B cell (primary cell): ENCODE measurements at regions not wholly inside any gene's neighbourhood (a gene's known extent, or its start where the extent isn't known, plus 50 kb on each side); places are given as distances from the start of the nearest gene placed in this dataset.

Source experiments
- ATAC-seq: fragments of 200-7000 bp; cut with Tn5 transposase; one replicate; pipeline ENCODE4 v1.10.0; 2021; ENCODE audit warnings: low read depth, mild to moderate bottlenecking, moderate number of reproducible peaks, moderate library complexity
- CTCF ChIA-PET: fragments of 350-600 bp; sonication (Branson Sonifier 250); formaldehyde crosslinking; loops from one replicate; lab custom pipeline; 2021; ENCODE audit warnings: antibody characterized with exemption, inconsistent platforms; lab: Charles Lee
- POLR2A ChIA-PET: fragments of 350-600 bp; sonication (Branson Sonifier 250); formaldehyde crosslinking; loops from one replicate; lab custom pipeline; 2021; ENCODE audit warnings: antibody characterized with exemption; lab: Charles Lee
- DNase-seq: peaks from one replicate; pipeline ENCODE4 v3.0.0; 2013
- H2AFZ ChIP-seq: 2 replicates; pipeline ENCODE4 v1.6.1; 2012; ENCODE audit warnings: mild to moderate bottlenecking, low read depth, low read length; ENCODE audit not compliant: insufficient read depth, poor library complexity, severe bottlenecking
- H3K27ac ChIP-seq, 2 donors: 1 replicate in 1 of 2; 2 replicates in 1 of 2; pipeline ENCODE4 v1.5.1; 2012 to 2013; ENCODE audit warnings: low read length in 2 of 2, mild to moderate bottlenecking in 2 of 2, moderate library complexity in 1 of 2
- H3K27me3 ChIP-seq, 4 experiments: fragments of 200-600 bp in 1 of 4; sonication (generic) in 1 of 4; replicated peaks in 1 of 4; 1 replicate in 2 of 4; 2 replicates in 2 of 4; pipeline versions ENCODE4 v1.6.1 to v1.7.0; 2013 to 2016; ENCODE audit warnings: low read length in 3 of 4, mild to moderate bottlenecking in 2 of 4, mixed read lengths in 1 of 4, moderate library complexity in 1 of 4; ENCODE audit not compliant: insufficient read depth in 4 of 4, control insufficient read depth in 3 of 4; ENCODE audit errors: control extremely low read depth in 1 of 4
- H3K36me3 ChIP-seq, 2 experiments: replicated peaks in 1 of 2; 1 replicate in 1 of 2; 2 replicates in 1 of 2; pipeline versions ENCODE4 v1.6.1 to v1.7.1; 2013; ENCODE audit warnings: low read length in 1 of 2; ENCODE audit not compliant: insufficient read depth in 2 of 2, control insufficient read depth in 1 of 2; ENCODE audit errors: control extremely low read depth in 1 of 2, extremely low read depth in 1 of 2
- H3K4me1 ChIP-seq, 2 donors: fragments of 200-600 bp in 1 of 2; sonication (generic) in 1 of 2; 1 replicate in 1 of 2; 2 replicates in 1 of 2; pipeline versions ENCODE4 v1.5.1 to v1.6.1; 2013 to 2017; ENCODE audit warnings: low read length in 2 of 2; ENCODE audit not compliant: control insufficient read depth in 2 of 2, insufficient read depth in 2 of 2
- H3K4me2 ChIP-seq: replicated peaks from 2 replicates; pipeline ENCODE3; 2012; ENCODE audit warnings: mild to moderate bottlenecking, low read depth, low read length; ENCODE audit not compliant: poor library complexity, severe bottlenecking
- H3K4me3 ChIP-seq, 5 experiments: fragments of 200-600 bp in 1 of 5; sonication (generic) in 1 of 5; 1 replicate in 3 of 5; 2 replicates in 2 of 5; pipeline versions ENCODE4 v1.5.1 to v1.7.0; 2011 to 2016; ENCODE audit warnings: low read length in 4 of 5, mild to moderate bottlenecking in 4 of 5, low read depth in 2 of 5, control low read depth in 1 of 5, moderate library complexity in 1 of 5; ENCODE audit not compliant: insufficient read depth in 1 of 5; ENCODE audit errors: control extremely low read depth in 1 of 5, extremely low read depth in 1 of 5
- H3K79me2 ChIP-seq: fragments of 200-600 bp; sonication (generic); one replicate; pipeline ENCODE4 v1.6.0; 2016; ENCODE audit warnings: low read length; ENCODE audit not compliant: control insufficient read depth, insufficient read depth
- H3K9ac ChIP-seq: fragments of 200-600 bp; sonication (generic); 2 replicates; pipeline ENCODE4 v1.6.1; 2017; ENCODE audit warnings: mild to moderate bottlenecking, low read length, moderate library complexity
- H3K9me3 ChIP-seq, 3 donors: one replicate each; pipeline versions ENCODE4 v1.6.1 to v1.7.1; 2013; ENCODE audit warnings: low read length in 2 of 3; ENCODE audit not compliant: control insufficient read depth in 2 of 3, insufficient read depth in 1 of 3; ENCODE audit errors: control extremely low read depth in 1 of 3
- H4K20me1 ChIP-seq: 2 replicates; pipeline ENCODE4 v1.6.0; 2012; ENCODE audit warnings: mild to moderate bottlenecking, low read length; ENCODE audit not compliant: insufficient read depth, control insufficient read depth, poor library complexity, severe bottlenecking
- H3K27ac Mint-ChIP-seq: one replicate; pipeline ENCODE4 v1.8.0; 2021; ENCODE audit warnings: mixed read lengths
- H3K27me3 Mint-ChIP-seq: one replicate; pipeline ENCODE4 v1.8.0; 2021; ENCODE audit warnings: mixed read lengths
- H3K4me1 Mint-ChIP-seq: one replicate; pipeline ENCODE4 v1.8.0; 2021; ENCODE audit warnings: mixed read lengths
- H3K4me3 Mint-ChIP-seq: one replicate; pipeline ENCODE4 v1.8.0; 2021; ENCODE audit warnings: mixed read lengths
- H3K9me3 Mint-ChIP-seq: one replicate; pipeline ENCODE4 v1.8.0; 2022; ENCODE audit warnings: mixed read lengths; ENCODE audit not compliant: insufficient read depth
- CTCF ChIP-seq: fragments of 200-600 bp; IDR thresholded peaks from one replicate; pipeline ENCODE4 v1.8.0; 2022; ENCODE audit warnings: antibody characterized with exemption, mild to moderate bottlenecking
- EZH2 ChIP-seq: IDR thresholded peaks from 2 replicates; pipeline ENCODE4 v1.6.1; 2012; ENCODE audit warnings: borderline replicate concordance, low read depth, mild to moderate bottlenecking, moderate library complexity, low read length; ENCODE audit not compliant: insufficient read depth, poor library complexity, severe bottlenecking
- WGBS: methylation state at CpG from one replicate; pipeline ENCODE4 v1.1.5; 2013; ENCODE audit warnings: missing lambda C conversion rate; ENCODE audit not compliant: insufficient coverage; 5-methylcytosine and 5-hydroxymethylcytosine counted together
- intact Hi-C: fragments of 100-400 bp; cut with micrococcal nuclease; formaldehyde crosslinking; loops from one replicate; pipeline ENCODE4 v1.10.0; 2022

GRCh38 chr9:134978272-134978671 is 60.6 kb upstream of the FCN1 start:
- POLR2A ChIA-PET, result no interaction called here
- Histone ChIP-seq H4K20me1 (no peaks in the 10 kb centered on the region), H2AFZ (no peak overlapping the region), H3K27ac (no peak overlapping the region), H3K4me2 (no peak overlapping the region), H3K9ac (no peak overlapping the region), H3K36me3 (no peaks in the 10 kb centered on the region), H3K27me3 (no peaks in the 10 kb centered on the region), H3K4me3 (no peak overlapping the region), H3K9me3 (no peaks in the 10 kb centered on the region), H3K79me2 (no peaks in the 10 kb centered on the region), H3K4me1 (no peaks in the 10 kb centered on the region)
- Mint-ChIP-seq H3K9me3 (no peaks in the 10 kb centered on the region), H3K27me3 (peaks cover 8% of the 10 kb centered on the region), H3K4me3 (no peak overlapping the region), H3K27ac (no peak overlapping the region), H3K4me1 (no peaks in the 10 kb centered on the region)
- 92% methylated on average over 8 of the region's 8 CpGs for WGBS
- intact Hi-C loops, result no loop called here
- DNase-seq, result no peak
- no peak for ATAC-seq
- CTCF ChIA-PET, result no interaction called here
- TF ChIP-seq EZH2, result no peak
- TF ChIP-seq CTCF, result no peak

DNA sequence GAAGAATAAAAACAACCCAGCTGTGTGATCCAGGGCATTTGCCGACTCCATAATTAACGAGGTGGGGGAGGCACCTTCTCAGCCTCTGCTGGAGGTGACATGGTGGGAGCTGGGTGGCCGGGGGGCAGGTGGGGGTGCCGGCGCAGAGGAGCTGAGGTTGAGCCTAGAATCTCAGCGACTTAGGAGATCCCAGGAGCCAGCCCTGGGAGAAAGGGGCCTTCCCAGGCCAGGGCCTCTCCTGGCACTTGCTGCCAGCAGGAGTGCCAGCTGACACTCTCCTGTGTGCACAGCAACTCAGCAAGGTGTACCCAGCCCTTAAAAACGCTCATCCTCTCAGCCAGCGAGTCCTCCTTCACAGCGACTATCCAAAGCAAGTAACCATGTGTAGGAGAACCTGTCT is 62.8 kb upstream of the FCN1 start:
- Histone ChIP-seq H3K79me2 (no peaks in the 10 kb centered on the region), H3K36me3 (no peaks in the 10 kb centered on the region), H3K4me1 (no peaks in the 10 kb centered on the region), H3K4me3 (no peak overlapping the region), H3K9ac (no peak overlapping the region), H2AFZ (no peak overlapping the region), H3K27ac (no peak overlapping the region), H3K9me3 (peaks cover 0 to 11% (median 0%) of the 10 kb centered on the region in 3 donors), H4K20me1 (no peaks in the 10 kb centered on the region), H3K27me3 (no peaks in the 10 kb centered on the region), H3K4me2 (no peak overlapping the region)
- POLR2A ChIA-PET, result no interaction called here
- Mint-ChIP-seq H3K27me3 (peaks cover 8% of the 10 kb centered on the region), H3K4me3 (no peak overlapping the region), H3K9me3 (no peaks in the 10 kb centered on the region), H3K27ac (no peak overlapping the region), H3K4me1 (no peaks in the 10 kb centered on the region)
- 95% methylated on average over 9 of the region's 9 CpGs for WGBS
- no peak for ATAC-seq
- intact Hi-C loops, result loop anchor here (5.0 kb wide), 1 partner anchor 283 kb away; no protein-coding TSS in a partner anchor
- DNase-seq, result no peak
- TF ChIP-seq EZH2 (no peak), CTCF (no peak)
- CTCF ChIA-PET, result no interaction called here
